Transverse colon (tissue), 4 donors: ENCODE measurements at regions not wholly inside any gene's neighbourhood (a gene's known extent, or its start where the extent isn't known, plus 50 kb on each side); places are given as distances from the start of the nearest gene placed in this dataset.

Experiments
- CTCF ChIP-seq, 5 experiments: fragments of 200-600 bp in 3 of 5; fragments of 450-650 bp in 2 of 5; sonication (generic) in 3 of 5; IDR thresholded peaks; 1 replicate in 2 of 5; 2 replicates in 3 of 5; pipeline ENCODE4 v1.5.1; 2016 to 2017; ENCODE audit warnings: antibody characterized with exemption in 5 of 5, inconsistent platforms in 3 of 5, mild to moderate bottlenecking in 2 of 5, moderate library complexity in 1 of 5
- POLR2A ChIP-seq: fragments of 450-650 bp; IDR thresholded peaks from one replicate; pipeline ENCODE4 v1.6.1; 2016; ENCODE audit warnings: antibody characterized with exemption, mild to moderate bottlenecking, moderate library complexity
- POLR2AphosphoS5 ChIP-seq, 3 donors: sonication (generic); formaldehyde crosslinking; IDR thresholded peaks; one replicate each; pipeline ENCODE4 v1.6.1; 2016; ENCODE audit warnings: antibody characterized with exemption in 3 of 3

GRCh38 chr1:29586991-29587745 is 350.8 kb downstream of the PTPRU start:
- TF ChIP-seq CTCF (IDR thresholded peaks at IDR 0.05) = no peak
- no peak for TF ChIP-seq POLR2A
- TF ChIP-seq POLR2AphosphoS5 (IDR thresholded peaks at IDR 0.05) = no peak
